CD1c-positive myeloid dendritic cell (primary cell): ENCODE measurements at regions not wholly inside any gene's neighbourhood (a gene's known extent, or its start where the extent isn't known, plus 50 kb on each side); places are given as distances from the start of the nearest gene placed in this dataset.

Experiments used
- DNase-seq: peaks from one replicate; pipeline ENCODE4 v3.0.0-alpha.2; 2016; ENCODE audit errors: extremely low spot score

GRCh38 chr10:3542185-3542611 is 242.8 kb downstream of the KLF6 start:
- no peak for DNase-seq

GRCh38 chr10:3539696-3540383 is 245.2 kb downstream of the KLF6 start:
- DNase-seq: no peak

GRCh38 chr10:3538656-3539531 is 246.1 kb downstream of the KLF6 start:
- peak; percentile 9 for DNase-seq

GRCh38 chr10:3538291-3538655 is 246.7 kb downstream of the KLF6 start:
- DNase-seq: no peak

GRCh38 chr10:3537518-3537917 is 247.5 kb downstream of the KLF6 start:
- DNase-seq: no peak

- no peak for DNase-seq
Measured at GRCh38 chr10:3535001-3535400, 250.0 kb downstream of the KLF6 start.

DNA sequence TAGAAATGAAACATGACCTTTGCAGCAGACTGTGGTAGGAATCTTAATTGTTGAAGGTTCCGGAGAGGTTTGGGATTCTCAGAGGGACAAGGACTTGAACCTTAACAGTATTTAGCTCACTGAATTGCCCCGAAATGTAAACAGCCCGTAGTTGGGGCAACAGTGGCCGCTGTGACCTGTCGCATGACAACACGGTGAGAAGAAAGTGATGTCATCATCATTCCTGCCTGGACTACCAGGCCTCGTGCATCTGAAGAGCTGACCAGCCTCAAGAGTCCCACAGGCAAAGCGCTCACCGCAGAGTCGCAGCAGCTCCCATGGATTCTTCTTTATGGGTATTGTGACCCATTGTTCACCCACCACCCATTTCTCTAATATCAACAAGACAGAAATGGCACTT is 250.6 kb downstream of the KLF6 start:
- DNase-seq: no peak

- DNase-seq: no peak
Measured at GRCh38 chr10:3533296-3533695, 251.7 kb downstream of the KLF6 start.

GRCh38 chr10:3532644-3533043 is 252.4 kb downstream of the KLF6 start:
- DNase-seq: peak; percentile 20

- DNase-seq: no peak
Measured at GRCh38 chr10:3531670-3532069, 253.3 kb downstream of the KLF6 start.

DNA sequence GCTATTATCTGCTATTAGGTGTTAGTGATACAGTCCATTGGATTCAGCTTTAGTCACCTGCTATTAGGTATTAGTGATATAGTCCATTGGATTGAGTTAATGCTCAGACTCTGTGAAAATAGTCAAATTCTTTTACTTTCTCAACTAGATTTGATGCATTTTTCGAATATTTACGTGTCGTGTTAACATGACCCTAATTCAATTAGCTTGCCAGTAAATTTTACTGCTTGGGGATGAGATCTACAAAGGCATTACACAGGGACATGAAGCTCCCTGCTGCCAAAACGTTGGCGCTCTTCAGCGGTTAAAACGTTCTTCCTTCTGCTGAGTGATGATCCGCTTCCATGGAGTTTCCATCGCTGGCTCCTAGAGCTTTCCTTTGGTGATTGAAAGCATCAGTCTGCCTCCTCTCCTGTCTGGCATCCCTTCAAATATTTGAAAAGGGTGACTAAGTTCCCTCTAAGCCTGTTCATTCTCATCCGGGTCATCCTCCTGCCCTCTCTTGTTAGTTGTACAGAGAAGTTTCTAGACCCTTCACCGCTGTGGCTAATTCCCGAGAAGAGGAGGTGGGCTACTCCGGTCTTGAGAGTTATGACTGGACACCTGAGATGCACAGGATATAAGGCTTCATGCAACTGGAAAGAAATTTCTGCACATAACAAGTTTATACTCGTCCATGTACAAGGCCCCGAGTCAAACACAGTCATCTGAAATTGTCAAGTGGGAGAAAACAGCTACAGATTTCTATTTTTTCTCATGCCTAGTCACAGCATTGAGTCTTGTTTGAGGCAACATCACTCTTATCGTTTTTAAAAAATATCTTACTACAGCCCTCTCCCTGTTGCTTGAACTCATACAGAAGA is 254.0 kb downstream of the KLF6 start:
- no peak for DNase-seq

- no peak for DNase-seq
Measured at GRCh38 chr10:3530346-3530745, 254.7 kb downstream of the KLF6 start.

- no peak for DNase-seq
Measured at GRCh38 chr10:3529691-3530090, 255.3 kb downstream of the KLF6 start.

- no peak for DNase-seq
Measured at GRCh38 chr10:3528823-3529403, 256.1 kb downstream of the KLF6 start.

DNA sequence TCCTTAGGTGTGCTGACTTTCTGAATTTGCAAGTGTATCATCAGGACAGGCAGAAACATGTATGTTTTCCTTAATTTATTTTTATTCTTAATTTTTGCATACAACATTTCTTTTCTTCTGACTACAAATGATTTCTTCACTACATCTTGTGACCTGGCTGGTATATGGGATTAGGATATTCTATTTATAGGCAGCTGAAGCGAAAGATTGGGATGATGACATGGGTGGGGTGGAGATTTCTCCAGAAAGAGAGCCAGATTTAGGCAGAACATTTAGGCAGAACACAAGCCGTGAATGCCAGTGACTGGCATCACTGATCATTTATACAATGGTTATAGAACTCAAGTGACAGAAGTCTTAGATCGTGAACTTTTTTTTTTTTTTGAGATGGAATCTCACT is 256.7 kb downstream of the KLF6 start:
- no peak for DNase-seq

DNA sequence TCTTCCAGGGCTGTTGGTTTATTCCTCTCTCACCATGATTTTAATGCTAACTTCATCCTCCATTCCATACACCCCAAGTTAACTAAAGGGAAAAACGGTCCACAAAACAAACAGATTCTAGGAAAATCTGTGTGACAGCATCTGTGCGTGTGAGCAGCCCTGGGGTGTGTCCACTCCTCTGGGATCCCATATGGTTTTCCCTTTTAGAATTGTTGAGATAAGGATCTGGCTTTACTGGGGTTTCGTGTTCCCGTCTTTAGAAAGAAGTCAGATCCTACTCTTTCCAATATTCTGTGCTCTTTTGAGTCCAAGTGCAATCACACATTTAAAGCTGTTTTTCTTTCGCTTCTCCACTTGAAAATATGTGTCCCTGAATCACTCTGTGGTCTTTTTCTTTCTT is 257.1 kb downstream of the KLF6 start:
- DNase-seq: no peak

- DNase-seq: no peak
Measured at GRCh38 chr10:3526727-3527501, 258.1 kb downstream of the KLF6 start.

DNA sequence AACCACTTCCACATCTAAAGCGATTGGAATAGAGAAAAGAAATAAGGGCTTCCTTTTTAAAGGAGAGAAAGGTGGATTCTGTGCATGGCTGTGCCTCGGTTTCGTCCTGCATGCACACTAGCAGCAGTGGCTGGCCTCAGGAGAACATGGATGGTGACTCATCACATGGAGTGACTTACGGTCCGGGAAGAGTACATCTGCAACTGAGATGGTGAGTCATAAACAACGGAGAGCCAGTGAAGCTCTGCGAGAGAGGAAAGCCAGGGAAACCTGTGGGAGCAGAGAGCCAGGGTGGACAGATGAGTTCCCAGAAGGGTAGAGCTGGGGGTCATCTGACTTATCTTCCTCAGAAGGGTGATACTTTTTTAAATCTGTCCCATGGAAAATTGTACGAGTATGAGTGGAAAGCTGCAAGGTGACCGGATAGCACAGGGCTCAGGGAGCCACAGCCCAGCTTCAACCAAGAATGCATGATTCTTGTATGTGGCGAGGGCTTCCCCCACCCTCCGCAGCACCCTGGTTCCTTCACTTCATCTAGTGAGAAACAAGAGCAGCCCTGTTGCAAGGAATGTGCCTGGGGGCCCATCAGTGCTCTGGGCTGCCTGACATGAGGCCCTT is 259.1 kb downstream of the KLF6 start:
- DNase-seq: peak; percentile 35

- no peak for DNase-seq
Measured at GRCh38 chr10:3524086-3524960, 260.7 kb downstream of the KLF6 start.
